Stomach (tissue), 4 donors: ENCODE measurements at regions not wholly inside any gene's neighbourhood (a gene's known extent, or its start where the extent isn't known, plus 50 kb on each side); places are given as distances from the start of the nearest gene placed in this dataset.

Experiments used
- CTCF ChIP-seq, 7 experiments: fragments of 450-650 bp in 4 of 7; fragments of 200-600 bp in 3 of 7; sonication (generic) in 3 of 7; IDR thresholded peaks; one replicate each; pipeline ENCODE4 v1.5.1; 2016 to 2019; ENCODE audit warnings: antibody characterized with exemption in 7 of 7, control low read depth in 2 of 7, mild to moderate bottlenecking in 1 of 7
- EP300 ChIP-seq: sonication (generic); formaldehyde crosslinking; IDR thresholded peaks from one replicate; pipeline ENCODE4 v1.6.1; 2017; ENCODE audit warnings: antibody characterized with exemption
- POLR2A ChIP-seq, 4 donors: fragments of 450-650 bp; IDR thresholded peaks; one replicate each; pipeline ENCODE4 v1.6.1; 2016; ENCODE audit warnings: antibody characterized with exemption in 4 of 4, control low read depth in 2 of 4, mild to moderate bottlenecking in 1 of 4, moderate library complexity in 1 of 4
- POLR2AphosphoS5 ChIP-seq, 3 donors: sonication (generic); formaldehyde crosslinking; IDR thresholded peaks; one replicate each; pipeline ENCODE4 v1.6.1; 2016; ENCODE audit warnings: antibody characterized with exemption in 3 of 3

GRCh38 chr4:10761903-10762302, 77.3 kb upstream of the CLNK start:
- TF ChIP-seq CTCF (IDR thresholded peaks at IDR 0.05) (no peak), POLR2AphosphoS5 (IDR thresholded peaks at IDR 0.05) (no peak), EP300 (no peak), POLR2A (IDR thresholded peaks at IDR 0.05) (no peak)
